GM21528 (cell line): ENCODE measurements at regions not wholly inside any gene's neighbourhood (a gene's known extent, or its start where the extent isn't known, plus 50 kb on each side); places are given as distances from the start of the nearest gene placed in this dataset.
A peak's percentile ranks its signal among the peaks of the same experiment; 100 is the strongest.

Source experiments
- ATAC-seq: cut with Tn5 transposase; IDR thresholded peaks from one replicate; pipeline ENCODE4 v1.9.1; 2021; ENCODE audit warnings: mild to moderate bottlenecking, moderate library complexity; ENCODE audit not compliant: unreplicated experiment, low FRiP score

DNA sequence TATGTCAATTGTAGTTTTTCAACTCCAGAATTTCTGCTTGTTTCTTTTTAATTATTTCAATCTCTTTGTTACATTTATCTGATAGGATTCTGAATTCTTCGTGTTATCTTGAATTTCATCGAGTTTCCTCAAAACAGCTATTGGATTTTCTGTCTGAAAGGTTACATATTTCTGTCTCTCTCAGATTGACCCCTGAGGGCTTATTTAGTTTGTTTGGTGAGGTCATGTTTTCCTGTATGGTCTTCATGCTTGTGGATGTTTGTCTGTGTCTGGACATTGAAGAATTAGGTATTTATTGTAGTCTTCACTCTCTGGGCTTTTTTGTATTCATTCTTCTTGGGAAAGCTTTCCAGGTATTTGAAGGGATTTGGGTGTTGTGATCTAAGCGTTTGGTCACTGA is 85.6 kb downstream of the SNAPC1 start:
- no peak for ATAC-seq

GRCh38 chr14:61854898-61855297 is 92.7 kb downstream of the SNAPC1 start:
- ATAC-seq, result no peak

- peak; percentile 97 for ATAC-seq
These were observed 98.2 kb downstream of the SNAPC1 start for GRCh38 chr14:61860294-61860918.

DNA sequence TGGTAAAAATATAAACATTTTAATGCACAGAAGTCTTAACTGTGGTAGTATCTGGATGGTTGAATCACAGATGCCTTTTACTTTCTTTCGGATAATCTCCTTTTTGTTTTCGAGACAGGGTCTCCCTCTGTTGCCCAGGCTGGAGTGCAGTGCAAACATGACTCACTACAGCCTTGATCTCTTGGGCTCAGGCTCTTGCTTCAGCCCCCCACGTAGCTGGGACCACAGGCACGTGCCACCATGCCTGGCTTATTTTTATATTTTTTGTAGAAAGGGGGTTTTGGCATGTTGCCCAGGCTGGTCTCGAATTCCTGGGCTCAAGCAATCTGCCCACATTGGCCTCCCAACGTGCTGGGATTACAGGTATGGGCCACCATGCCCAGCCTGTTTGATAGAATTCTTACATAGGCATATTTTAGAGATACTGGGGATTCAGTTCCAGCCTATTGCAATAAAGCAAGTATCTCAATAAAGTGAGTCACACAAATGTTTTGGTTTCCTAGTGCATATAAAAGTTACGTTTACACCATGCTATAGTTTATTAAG is 99.2 kb downstream of the SNAPC1 start:
- no peak for ATAC-seq

- ATAC-seq, result no peak
These were observed 102.2 kb downstream of the SNAPC1 start for GRCh38 chr14:61864329-61864898.

DNA sequence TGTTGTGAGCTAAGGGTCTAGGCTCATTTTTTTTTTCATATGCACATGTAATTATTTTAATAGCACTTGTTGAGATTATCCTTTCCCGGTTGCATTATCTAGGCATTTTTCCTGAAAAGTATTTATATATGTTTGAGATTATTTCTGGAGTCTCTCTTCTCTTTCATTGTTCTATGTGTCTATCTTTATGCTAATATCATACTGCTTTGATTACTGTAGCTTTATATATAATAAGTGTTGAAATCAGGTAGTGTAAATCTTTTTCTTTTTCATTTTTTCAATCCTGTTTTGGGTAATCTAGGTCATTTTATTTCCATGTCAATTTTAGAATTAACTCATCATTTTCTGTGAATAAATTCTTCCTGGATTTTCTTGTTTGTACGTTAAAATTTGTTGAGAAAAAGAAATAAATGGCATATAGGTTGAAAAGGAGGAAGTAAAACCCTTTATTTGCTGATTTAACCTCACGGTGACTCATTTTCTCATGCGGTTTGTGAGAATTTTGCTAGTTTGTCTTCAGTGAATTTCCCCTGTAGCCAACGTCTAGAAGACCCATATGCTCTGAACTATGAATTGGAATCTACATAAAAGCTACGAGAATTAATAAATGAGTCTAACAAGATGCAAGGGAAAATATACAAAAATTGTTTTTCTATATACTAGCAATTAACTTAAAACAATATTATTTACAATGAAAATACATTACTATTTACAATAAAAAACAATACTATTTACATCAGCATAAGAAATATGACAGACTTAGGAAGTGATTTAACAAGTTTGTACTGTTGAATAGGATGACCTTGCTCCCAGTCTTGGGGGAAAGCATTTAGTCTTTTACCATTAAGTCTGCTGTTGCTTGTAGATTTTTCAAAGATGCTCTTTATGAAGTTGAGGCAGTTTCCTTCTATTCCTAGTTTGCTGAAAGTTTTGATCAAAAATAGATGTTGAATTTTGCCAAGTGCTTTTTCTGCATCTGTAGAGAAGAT is 105.0 kb downstream of the SNAPC1 start:
- peak; percentile 94 for ATAC-seq

GRCh38 chr14:61868846-61869245 is 106.6 kb downstream of the SNAPC1 start:
- ATAC-seq, result no peak

DNA sequence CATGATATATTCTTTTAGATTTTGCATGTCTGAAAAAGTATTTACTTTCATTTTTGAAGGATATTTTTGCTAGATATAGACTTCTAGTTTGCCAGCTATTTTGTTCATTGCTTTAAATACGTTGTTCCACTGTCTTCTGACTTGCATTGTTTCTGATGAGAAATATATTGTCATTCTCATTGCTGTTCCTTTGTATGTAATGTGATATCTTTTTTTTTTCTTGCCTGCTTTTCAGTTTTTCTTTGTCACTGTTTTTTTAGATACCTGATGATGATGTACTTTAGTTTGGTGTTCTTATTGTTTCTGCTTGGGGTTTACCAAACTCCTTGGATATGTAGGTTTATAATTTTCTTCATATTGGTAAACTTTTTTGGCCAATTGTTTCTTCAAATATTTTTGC is 107.9 kb downstream of the SNAPC1 start:
- ATAC-seq, result no peak

GRCh38 chr14:61872452-61872851 is 110.2 kb downstream of the SNAPC1 start:
- peak; percentile 89 for ATAC-seq

DNA sequence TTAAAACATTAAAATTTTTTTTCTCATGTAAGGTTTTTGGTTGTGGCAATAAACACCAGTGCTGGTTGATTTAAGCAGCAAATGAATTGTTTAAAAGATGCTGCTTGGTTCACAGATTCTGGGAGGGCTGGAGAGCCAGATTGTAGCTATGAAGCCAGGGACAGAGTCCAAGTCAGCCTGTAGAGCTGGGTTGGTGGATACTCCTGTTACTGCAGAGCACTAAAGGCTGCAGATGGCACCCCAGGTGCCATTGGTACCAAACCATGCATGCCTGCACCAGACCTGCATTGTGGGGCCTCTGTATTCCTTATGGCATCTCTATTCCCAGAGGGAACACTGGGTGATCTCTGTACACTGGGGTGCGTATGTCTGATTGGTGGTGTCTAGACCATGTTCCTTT is 113.3 kb downstream of the SNAPC1 start:
- ATAC-seq, result no peak

DNA sequence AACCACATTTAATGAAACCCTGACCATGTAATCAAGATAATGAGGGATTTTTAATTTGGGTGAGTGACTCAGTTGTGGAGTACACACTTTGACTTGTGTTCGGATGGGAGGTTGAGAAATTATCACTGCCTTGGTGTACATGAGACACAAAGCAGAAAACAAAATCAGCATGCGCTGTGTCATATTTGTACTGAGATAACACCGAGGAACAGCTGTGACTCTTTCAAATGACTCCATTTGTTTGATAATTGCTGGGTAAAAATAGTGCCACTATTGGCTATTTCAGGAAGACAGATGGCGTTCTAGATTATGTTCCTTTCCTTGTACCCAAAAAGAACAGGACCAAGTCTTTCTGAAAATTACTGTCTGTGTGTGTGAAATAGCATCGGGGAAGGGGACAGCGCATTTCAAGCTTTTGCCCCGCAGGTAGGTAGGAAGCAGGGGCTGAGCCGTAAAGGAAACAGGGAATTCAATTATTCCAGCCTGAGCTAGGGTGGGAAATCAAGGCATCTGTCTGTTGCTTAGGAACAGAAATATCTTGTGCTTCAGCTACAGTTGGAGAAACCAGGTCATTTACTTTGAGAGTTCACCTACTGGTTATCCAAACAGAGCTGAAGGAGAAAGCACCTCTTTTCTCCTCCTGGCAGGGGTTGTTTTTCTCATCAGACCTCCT is 114.3 kb downstream of the SNAPC1 start:
- no peak for ATAC-seq

DNA sequence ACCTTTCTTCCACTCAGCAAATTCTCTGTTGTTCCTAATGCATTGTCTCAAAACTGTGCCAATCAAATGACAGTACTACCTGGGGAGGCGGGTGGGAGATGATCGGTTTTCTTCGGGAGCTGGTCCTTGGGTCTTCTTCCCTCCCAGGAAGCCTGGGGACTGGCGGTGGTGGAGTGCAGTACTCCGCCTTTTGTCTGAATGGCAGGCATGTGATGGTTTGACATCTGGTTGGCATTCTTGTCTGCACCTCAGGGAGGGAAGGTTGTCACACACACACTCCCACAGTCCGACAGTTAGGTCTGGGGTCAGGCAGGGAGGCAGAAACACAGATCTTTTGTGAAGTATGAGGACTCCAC is 114.8 kb downstream of the SNAPC1 start:
- ATAC-seq, result no peak

DNA sequence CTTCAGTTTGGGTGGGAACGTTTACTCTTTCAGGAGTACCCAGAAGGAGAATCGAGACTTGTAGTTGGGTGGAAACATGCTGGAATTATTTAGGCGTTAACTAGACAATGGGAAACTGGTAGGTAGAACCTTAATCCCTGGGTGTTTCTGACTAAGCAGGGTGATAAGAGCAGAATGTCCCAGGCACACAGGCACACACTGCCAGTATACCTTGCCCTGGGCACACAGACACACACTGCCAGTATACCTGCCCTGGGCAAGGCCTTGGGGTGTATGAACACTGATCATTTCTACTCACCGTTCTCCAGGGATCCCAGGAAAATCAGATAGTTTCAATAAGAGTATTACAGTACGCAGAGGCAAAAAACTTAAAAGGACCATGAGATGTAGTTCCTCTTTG is 115.5 kb downstream of the SNAPC1 start:
- ATAC-seq, result no peak

- ATAC-seq, result no peak
These were observed 116.7 kb downstream of the SNAPC1 start for GRCh38 chr14:61878931-61879330.

DNA sequence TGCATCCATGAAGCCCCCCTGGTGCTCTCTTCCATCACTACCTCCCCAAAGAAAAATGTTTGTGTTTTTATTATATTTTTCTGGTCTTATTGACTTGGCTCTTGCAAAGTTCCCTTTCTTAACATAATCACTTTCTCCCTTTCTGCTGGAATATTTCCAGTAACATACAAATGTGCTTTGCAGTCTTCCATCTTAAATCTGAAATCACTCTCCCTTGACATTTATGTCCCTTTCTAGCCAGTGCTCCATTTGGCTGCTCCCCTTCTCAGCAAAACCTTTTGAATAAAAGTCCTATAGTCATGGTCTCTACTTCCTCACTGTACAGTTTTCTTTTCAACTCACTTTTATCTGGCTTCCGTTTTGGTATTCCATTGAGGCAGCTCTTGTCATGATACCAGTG is 118.8 kb downstream of the SNAPC1 start:
- ATAC-seq, result no peak

- ATAC-seq, result no peak
These were observed 122.5 kb downstream of the SNAPC1 start for GRCh38 chr14:61884711-61885110.

GRCh38 chr14:61885203-61885961 is 123.2 kb downstream of the SNAPC1 start:
- ATAC-seq, result no peak

GRCh38 chr14:61887628-61888027 is 125.4 kb downstream of the SNAPC1 start:
- no peak for ATAC-seq

- ATAC-seq, result peak; percentile 100
These were observed 127.7 kb downstream of the SNAPC1 start for GRCh38 chr14:61889914-61890351.

DNA sequence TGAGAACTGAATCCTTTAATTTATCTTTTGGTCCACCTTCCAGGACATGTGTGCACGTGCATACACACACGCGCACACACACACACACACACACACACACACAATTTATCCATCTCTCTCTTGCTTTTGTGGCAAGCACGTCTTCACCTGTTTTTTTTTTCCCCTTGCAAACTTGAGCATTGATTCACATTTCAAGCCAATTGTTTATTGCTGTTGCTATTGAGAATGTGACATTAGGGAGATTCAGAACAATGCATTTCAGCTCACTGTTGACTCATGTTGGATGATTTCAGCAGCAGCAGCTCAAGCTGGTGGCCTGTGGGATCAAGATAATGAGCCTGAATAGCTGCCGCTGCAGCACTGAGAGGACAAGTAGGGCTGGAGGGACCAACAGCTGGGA is 128.9 kb downstream of the SNAPC1 start:
- ATAC-seq, result no peak
